Stimulated activated CD4-positive, alpha-beta T cell treated with anti-CD3 and anti-CD28 coated beads, Interleukin-1b, Interleukin-23, amount 100 ng/mL, for 4 hours (primary cell): ENCODE measurements at regions not wholly inside any gene's neighbourhood (a gene's known extent, or its start where the extent isn't known, plus 50 kb on each side); places are given as distances from the start of the nearest gene placed in this dataset.
"Not testable (repeated sequence)": the region's sequence is repeated elsewhere in the genome, so short reads cannot be mapped to it uniquely, and the experiment has no call there.

Experiments used
- DNase-seq, 2 donors: peaks; one replicate each; pipeline ENCODE4 v3.0.0-alpha.2; 2020; ENCODE audit warnings: low read depth in 2 of 2

GRCh38 chr4:117691572-117692351 lies 342.5 kb upstream of the NDST3 start:
- DNase-seq: no peak

- DNase-seq: no peak
These were observed 341.7 kb upstream of the NDST3 start for GRCh38 chr4:117692538-117692937.

- no peak for DNase-seq
These were observed 334.7 kb upstream of the NDST3 start for GRCh38 chr4:117699595-117699994.

GRCh38 chr4:117700111-117700892 lies 334.0 kb upstream of the NDST3 start:
- no peak for DNase-seq

GRCh38 chr4:117702353-117702752 lies 331.9 kb upstream of the NDST3 start:
- no peak for DNase-seq

- no peak for DNase-seq
These were observed 329.6 kb upstream of the NDST3 start for GRCh38 chr4:117704721-117705120.

- DNase-seq: no peak
These were observed 293.6 kb upstream of the NDST3 start for GRCh38 chr4:117740736-117741135.

GRCh38 chr4:117745379-117745778 lies 288.9 kb upstream of the NDST3 start:
- DNase-seq: not testable (repeated sequence)

- DNase-seq: no peak
These were observed 278.8 kb upstream of the NDST3 start for GRCh38 chr4:117755438-117755837.

GRCh38 chr4:117768610-117769009 lies 265.7 kb upstream of the NDST3 start:
- no peak for DNase-seq

- DNase-seq: no peak
These were observed 263.8 kb upstream of the NDST3 start for GRCh38 chr4:117770269-117771102.

- no peak for DNase-seq
These were observed 262.5 kb upstream of the NDST3 start for GRCh38 chr4:117771647-117772337.

- DNase-seq: no peak
These were observed 261.0 kb upstream of the NDST3 start for GRCh38 chr4:117773064-117773936.

- no peak for DNase-seq
These were observed 256.6 kb upstream of the NDST3 start for GRCh38 chr4:117777721-117778120.

- no peak for DNase-seq
These were observed 250.6 kb upstream of the NDST3 start for GRCh38 chr4:117783716-117784115.

GRCh38 chr4:117784266-117784665 lies 250.0 kb upstream of the NDST3 start:
- DNase-seq: no peak

GRCh38 chr4:117786566-117786965 lies 247.7 kb upstream of the NDST3 start:
- DNase-seq: no peak

- no peak for DNase-seq
These were observed 240.3 kb upstream of the NDST3 start for GRCh38 chr4:117793845-117794480.

GRCh38 chr4:117796677-117797076 lies 237.6 kb upstream of the NDST3 start:
- DNase-seq: no peak

GRCh38 chr4:117800636-117801035 lies 233.7 kb upstream of the NDST3 start:
- DNase-seq: no peak
